BLaER1 treated with 17β-estradiol and CSF1 and Interleukin-3, amounts not matched to agents 10 nM and 100 nM (cell line): ENCODE measurements at regions not wholly inside any gene's neighbourhood (a gene's known extent, or its start where the extent isn't known, plus 50 kb on each side); places are given as distances from the start of the nearest gene placed in this dataset.

Experiments
- H3K27ac ChIP-seq, 11 experiments: shearing (Covaris generic); formaldehyde crosslinking; 2 replicates each; pipeline ENCODE4 v1.8.1; 2022
- H3K27me3 ChIP-seq, 11 experiments: shearing (Covaris generic); formaldehyde crosslinking; 2 replicates each; pipeline ENCODE4 v1.8.1; 2022
- H3K36me3 ChIP-seq, 11 experiments: shearing (Covaris generic); formaldehyde crosslinking; 2 replicates each; pipeline ENCODE4 v1.8.1; 2022
- H3K4me1 ChIP-seq, 10 experiments: shearing (Covaris generic); formaldehyde crosslinking; 2 replicates each; pipeline ENCODE4 v1.8.1; 2022
- H3K4me2 ChIP-seq, 11 experiments: shearing (Covaris generic); formaldehyde crosslinking; 2 replicates each; pipeline ENCODE4 v1.8.1; 2022
- H3K4me3 ChIP-seq, 10 experiments: shearing (Covaris generic); formaldehyde crosslinking; 2 replicates each; pipeline ENCODE4 v1.8.1; 2022
- H3K9ac ChIP-seq, 11 experiments: shearing (Covaris generic); formaldehyde crosslinking; 2 replicates each; pipeline ENCODE4 v1.8.1; 2022
- H3K9me3 ChIP-seq, 11 experiments: shearing (Covaris generic); formaldehyde crosslinking; replicated peaks in 1 of 11; 2 replicates each; pipeline ENCODE4 v1.8.1; 2022
- H4K20me1 ChIP-seq, 11 experiments: shearing (Covaris generic); formaldehyde crosslinking; 2 replicates each; pipeline ENCODE4 v1.8.1; 2022
- Cebpa-rat ChIP-seq, 11 experiments: shearing (Covaris generic); IDR thresholded peaks; 2 replicates each; pipeline ENCODE4 v1.8.1; 2022

- no peak for TF ChIP-seq Cebpa-rat (IDR thresholded peaks at IDR 0.05)
- Histone ChIP-seq H3K4me2 (0 out of 22 replicates have a peak overlapping the region, but pooled peaks of 1 of the 11 experiments have one; percentile 10), H3K9me3 (peaks cover 60 to 82% (median 71%) of the 10 kb centered on the region in 11 experiments)
Observed at GRCh38 chr11:55172734-55173415, 89.1 kb upstream of the TRIM48 start.

More at GRCh38 chr11:55172734-55173415, 89.1 kb upstream of the TRIM48 start:
- no peak overlapping the region for H3K4me3 ChIP-seq
- H3K27ac ChIP-seq = no peak overlapping the region
- H4K20me1 ChIP-seq = no peaks in the 10 kb centered on the region
- no peak overlapping the region for H3K9ac ChIP-seq
- no peaks in the 10 kb centered on the region for H3K27me3 ChIP-seq
- no peaks in the 10 kb centered on the region; a peak in 2 of 20 replicates for H3K4me1 ChIP-seq
- no peaks in the 10 kb centered on the region for H3K36me3 ChIP-seq
